Pons (tissue), 1 donor: ENCODE measurements at regions not wholly inside any gene's neighbourhood (a gene's known extent, or its start where the extent isn't known, plus 50 kb on each side); places are given as distances from the start of the nearest gene placed in this dataset.
"Not testable (repeated sequence)": the region's sequence is repeated elsewhere in the genome, so short reads cannot be mapped to it uniquely, and the experiment has no call there.

ENCODE experiments used
- DNase-seq: peaks from one replicate; pipeline ENCODE4 v3.0.0-alpha.2; 2016; ENCODE audit warnings: low spot score

DNA sequence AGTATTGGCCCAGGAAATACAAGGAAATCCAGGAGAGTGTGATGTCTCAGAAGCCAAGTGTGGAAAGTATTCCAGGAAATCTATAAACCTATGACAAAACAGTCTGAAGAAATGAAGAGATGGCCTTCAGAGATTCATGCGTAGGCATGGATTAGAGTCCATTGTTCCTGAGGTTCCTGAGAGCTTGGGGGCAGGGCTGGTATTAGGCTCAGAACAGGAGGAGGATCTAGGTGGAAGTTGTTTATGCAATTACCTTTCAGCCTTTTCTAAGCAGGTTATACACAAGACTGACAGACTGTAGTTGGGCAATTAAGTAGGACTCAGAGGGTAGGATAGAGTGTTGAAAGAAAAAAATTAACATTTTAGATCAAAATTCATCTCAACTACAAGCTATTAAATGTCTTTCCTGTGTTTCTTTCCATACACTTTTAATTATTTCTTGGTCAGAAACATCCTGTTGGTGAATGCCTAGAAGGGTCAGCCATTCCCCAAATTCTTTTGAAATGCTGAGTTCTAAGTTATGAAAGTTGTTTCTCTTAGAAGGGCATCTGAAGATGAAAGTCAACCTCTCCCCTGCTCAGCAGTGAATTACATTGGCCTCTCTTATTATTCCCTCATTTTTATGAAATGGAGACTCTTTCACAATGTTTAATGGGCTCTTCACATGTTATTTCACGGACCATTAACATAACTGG is 201.2 kb upstream of the MYLIP start:
- DNase-seq, result no peak

DNA sequence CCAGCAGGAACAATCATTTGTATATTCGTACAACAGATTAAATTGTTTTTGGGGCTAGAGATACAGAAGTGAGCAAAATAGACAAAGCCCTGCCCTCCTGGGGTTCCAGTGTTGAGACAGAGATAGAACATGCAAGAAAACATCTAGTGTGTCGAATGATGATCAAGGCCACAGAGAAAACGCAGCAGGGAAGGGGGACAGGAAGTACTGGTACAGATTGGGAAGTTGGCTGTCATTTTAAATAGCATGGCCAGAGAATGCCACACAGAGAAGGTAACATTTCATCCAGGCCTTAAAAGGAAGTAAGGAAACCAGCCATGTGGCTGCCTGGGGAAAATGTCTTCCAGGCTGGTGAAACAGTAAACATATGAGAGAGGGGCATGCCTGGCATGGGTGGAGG is 202.6 kb upstream of the MYLIP start:
- no peak for DNase-seq

DNA sequence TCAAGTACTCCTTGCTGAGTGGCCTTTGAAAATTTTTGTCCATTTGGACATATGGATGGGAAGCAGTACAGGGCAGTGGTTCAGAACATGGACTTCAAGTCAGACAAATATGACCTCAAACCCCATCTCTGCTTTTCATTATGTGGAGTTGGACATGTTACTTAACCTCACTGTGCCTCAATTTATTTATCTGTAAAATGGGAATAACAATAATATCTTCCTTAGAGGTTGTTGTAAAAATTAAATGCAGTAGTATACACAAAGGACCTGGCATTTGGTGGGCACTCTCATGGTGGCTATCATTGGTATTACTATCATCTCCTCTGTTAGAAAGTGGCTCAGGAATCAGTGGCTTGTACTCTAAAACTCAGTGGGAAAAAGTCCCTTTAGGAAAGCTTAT is 204.0 kb upstream of the MYLIP start:
- DNase-seq, result no peak

DNA sequence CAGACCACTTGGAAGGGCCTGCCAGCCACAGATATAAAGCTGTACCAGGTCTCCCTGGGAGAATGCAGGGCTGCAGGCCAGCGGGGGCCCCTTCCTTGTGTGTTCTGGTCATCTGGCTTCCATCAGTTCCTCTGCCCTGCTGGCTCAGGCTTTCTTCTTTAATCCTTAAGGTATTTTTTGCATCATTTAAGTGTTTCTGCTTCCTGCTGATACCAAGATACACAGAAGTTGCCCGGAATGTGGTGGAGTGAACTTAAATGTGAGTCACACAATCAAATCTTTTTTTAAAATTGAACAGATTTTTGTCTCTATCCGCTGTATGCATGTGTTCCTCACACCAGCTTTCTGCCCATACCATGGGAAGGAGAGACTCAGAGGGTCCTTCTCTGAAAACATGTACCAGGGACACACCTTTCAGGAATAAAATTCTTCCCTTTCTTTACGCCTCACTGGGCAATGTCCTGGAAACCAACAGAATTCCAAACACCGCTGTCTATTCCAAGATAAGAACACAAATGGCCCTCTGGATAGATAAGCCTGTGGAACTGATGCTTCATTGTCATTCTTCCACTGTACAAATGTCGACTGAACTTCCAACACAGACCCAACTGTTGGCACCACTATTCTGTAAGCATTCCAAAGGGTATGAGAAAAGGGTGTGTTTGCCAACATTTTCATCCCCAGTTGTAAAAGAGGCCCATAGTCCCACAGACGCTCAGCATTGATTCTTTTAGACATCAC is 206.2 kb upstream of the MYLIP start:
- DNase-seq, result no peak

DNA sequence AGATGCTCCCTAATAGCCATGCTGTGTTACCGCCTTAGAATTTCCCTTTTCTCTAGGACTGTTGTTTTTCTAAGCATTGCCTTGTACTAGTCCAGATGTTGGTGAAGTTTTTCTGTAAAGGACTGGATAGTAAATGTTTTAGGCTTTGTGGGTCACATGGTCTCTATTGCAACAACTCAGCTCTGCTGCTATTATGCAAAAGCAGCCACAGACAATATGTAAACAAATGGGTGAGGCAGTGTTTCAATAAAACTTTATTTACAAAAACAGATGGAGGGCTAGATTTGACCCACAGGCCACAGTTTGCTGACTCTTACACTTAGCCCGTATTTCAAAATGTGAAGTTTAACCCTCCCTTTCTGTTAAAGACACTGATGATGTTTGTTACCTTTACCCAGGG is 207.6 kb upstream of the MYLIP start:
- no peak for DNase-seq

DNA sequence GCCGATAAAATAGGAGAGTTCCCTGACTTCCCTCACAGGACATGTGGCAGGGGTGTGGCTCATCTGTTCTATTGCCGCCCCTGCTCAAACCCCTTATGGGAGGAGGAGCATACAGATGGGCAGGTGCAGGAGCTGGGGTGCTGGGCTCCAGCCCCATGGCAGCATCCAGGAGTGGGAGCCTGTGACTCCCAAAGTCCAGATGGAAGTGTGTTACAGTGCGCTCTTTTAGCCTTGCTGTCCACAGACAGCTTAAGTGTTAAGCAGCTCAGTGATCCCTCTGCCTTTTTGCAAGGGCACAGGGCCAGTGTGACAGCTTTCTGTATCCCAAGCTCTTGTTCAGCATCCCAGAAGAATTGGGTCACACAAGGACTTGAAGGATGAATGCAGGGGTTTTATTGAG is 212.3 kb upstream of the MYLIP start:
- DNase-seq, result no peak

DNA sequence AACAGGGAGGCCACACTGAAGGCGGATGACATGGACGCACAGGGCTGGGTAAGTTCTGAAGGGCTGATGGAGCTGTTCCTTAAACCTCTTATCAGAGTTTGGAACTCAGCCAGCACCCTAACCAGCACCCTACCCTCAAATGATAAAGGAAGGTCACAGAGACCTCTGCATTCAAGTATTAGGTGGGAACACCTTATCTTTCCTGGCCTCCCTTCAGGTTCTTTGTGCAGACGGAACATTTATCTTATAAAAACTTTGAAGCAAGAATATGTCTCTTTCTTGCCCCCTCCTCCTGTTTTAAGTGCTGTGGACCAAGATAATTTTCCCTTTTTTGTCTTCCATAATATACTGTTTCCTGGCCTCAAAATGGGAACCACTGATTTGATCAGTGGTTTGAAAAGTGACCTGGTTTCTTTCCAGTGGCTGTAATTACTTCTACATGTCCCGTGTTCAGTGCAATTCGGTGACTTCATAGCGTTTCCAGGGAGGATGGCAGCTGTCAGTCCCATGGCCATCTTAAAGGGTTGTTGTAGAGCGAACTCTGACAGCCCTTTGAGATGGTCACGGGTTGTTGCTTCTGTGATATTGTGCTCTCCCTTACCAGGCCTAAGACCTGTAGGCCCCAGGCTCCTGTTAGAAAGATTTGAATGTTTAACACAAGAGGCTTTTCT is 213.2 kb upstream of the MYLIP start:
- DNase-seq, result no peak

DNA sequence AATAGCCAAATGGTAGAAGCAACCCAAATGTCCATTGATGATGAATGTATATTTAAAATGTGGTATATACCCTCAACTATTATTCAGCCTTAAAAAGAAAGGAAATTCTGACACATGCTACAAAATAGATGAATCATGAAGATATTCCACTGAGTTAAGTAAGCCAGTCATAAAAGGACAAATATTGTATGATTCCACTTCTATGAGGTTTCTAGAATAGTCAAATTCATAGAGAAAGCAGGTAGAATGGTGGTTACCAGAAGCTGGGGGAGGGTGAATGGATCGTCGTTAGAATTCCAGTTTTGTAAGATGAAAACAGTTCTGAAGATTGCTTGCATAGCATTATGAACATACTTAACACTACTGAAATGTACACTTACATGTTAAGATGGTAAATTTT is 214.3 kb upstream of the MYLIP start:
- no peak for DNase-seq

DNA sequence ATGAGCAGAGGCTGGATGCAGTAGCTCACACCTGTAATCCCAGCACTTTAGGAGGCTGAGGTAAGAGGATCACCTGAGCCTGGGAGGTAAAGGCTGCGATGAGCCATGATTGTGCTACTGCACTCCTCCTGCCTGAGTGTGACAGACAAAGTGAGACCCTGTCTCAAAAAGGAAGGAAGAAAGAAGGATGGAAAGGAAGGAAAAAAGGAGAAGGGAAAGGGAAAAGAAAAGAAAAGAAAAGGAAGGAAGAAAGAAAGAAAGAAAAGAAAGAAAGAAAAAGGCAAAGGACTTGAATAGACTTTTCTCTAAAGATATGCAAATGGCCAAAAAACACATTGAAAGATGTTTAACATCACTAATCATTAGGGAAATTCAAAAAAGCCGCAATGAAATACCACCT is 215.3 kb upstream of the MYLIP start:
- DNase-seq, result no peak

DNA sequence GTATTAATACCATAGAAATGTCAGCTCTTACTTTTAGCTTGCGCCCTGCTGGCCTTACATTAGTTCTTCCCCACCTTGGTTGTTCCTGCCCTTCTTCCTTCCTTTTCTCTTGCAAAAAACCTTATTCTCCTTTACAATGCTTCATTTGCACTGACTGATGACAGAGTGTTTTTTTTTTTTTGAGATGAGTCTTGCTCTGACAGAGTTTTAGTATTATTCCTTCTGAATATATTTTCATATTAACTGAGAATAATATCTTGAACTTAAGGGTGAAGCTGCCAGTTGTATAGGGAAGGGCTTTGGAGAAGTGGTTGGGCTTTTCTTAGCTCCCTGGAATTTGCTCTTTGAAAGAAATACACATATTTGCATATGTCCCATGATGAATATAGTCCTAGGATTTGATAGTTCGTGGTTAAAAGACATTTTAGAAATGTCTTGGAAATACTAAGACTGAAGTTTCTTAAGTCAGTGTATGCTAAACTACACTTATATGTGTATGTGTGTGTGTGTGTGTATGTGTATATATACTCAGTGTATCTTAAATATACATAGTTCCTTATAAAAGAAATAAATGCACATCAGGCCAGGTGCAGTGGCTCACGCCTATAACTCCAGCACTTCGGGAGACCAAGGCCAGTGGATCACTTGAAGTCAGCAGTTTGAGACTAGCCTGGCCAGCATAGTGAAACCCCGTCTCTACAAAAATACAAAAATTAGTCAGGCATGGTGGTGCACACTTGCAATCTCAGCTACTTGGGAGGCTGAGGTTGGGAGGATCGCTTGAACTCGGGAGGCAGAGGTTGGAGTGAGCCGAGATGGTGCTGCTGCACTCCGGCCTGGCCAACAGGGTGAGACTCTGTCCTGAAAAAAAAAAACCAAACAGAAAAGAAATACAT is 216.1 kb upstream of the MYLIP start:
- DNase-seq, result no peak

DNA sequence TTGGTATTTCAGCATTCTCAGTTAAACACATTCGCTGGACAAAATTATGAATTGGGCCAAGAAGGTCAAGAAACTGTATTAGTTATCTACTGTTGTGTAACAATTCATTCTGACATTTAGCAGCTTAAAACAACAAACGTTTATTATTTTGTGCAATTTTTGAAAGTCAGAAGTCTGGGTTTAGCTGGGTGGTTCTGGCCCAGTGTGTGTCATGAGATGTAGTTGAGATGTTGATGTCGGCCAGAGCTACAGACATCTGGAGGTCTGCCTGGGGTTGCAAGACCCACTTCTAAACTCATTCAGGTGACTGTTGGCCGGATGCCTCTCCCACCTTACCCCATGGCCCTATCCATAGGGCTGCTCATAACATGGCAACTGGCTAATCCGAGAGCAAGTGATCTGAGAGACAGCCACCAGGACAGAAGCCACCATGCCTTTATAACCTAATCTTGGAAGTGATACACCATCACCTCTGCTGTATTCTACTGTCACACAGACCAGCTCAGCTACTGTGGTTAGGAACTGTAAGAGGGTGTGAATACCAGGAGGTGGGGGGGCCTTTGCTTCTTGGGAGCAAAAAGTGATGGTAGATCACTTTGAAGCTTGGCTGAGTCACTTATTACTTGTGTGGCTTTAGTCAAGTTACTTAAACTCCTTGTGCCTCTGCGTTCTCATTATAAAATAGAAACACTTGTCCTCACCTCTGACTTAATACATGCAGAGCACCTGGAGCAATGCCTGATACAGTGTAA is 217.0 kb upstream of the MYLIP start:
- no peak for DNase-seq

DNA sequence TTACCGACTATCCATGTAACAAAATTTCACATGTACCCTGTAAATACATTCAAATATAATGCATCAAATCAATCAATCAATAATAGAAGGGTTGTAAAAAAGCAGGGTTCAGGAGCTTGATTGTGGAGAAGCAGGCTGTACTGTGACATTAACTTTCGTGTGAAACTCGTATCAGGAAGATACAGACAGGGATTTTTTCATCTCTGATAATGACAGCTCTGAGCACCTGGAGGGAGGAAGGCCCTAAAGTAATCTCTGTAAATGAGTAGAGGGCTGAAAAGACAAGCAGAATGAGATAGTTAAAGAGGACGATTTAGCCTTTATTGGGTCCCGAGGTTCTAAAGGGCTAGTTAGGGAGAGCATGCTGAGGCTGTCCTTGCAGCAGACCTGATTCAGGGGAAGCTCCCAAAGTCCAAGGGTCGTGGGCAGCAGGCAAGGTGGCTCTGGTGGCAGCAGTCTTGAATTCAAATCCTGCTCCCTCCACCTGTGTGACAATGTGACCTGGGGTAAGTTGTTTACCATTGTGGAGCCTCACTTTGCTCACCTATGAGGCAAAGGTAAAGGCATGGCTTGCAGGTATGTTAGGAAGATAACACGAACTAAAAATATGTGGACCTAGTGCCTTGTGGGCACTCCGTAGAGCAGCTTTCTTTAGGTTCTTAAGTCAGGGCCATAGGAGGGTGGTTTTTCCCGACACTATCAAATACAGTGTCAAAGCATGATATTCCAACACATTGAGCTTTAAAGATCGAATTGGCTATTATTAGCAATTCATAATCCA is 219.4 kb upstream of the MYLIP start:
- DNase-seq, result no peak

DNA sequence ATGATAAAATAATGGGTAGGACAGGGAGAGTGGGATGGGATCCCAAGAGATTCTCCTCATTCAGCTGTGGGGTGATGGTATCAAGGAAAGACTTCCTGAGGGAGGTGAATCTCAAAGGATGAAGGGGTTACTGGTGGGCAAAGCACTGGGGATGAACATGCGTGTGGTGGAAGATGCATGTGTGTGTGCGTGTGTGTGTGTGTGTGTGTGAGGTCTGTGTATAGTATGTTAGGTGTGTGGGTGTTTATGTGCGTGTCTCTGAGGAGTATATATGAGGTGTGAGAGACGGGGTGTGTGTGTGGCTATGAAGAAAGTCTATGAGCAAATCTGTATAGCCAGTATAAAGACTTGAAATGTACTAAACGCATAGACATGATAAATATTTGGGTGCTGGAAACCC is 220.0 kb upstream of the MYLIP start:
- DNase-seq, result no peak

DNA sequence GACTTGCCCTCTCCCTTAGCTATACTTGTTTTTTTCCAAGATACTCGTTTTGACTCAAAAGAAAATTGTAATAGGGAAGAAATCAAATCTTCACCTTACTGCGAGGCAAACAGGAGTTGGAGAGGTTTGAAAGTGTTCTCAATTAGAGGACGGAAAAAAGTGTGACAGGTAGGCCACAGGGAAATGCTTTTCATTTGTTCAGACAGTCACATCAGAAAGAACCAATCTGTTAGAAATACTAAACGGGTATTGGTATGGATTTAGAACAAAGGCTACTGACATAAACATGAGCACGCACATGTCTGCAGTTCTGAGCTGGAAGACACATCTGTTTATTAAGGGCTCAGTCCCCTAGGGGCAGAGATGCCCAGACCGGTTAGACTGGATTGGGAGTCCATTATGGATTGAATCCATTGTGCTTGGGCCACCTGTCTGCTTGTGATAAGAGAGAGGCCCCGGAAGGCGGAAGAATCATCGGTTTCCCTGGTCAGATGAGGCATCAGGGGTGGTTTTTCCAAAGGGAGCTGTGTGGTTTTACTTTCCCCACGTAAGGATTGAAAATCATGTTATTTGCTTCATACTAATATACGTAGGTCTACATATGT is 220.9 kb upstream of the MYLIP start:
- DNase-seq, result no peak

DNA sequence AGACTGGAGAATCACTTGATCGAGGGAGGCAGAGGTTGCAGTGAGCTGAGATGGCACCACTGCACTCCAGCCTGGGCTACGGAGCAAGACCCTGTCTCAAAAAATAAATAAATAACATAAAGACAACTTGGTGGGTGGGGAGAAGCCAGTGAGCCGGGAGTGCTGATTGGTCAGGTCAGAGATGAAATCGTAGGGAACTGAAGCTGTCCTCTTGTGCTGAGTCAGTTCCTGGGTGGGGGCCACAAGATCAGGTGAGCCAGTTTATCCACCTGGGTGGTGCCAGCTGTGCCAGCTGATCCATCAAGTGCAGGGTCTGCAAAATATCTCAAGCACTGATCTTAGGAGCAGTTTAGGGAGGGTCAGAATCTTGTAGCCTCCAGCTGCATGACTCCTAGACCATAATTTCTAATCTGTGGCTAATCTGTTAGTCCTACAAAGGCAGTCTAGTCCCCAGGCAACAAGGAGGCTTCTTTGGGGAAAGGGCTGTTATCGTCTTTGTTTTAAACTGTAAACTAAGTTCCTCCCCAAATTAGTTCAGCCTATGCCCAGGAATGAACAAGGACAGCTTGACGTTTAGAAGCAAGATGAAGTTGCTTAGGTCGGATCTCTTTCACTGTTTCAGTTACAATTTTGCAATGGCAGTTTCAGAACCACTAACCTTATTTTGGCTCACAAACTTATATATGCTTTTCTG is 221.5 kb upstream of the MYLIP start:
- DNase-seq, result not testable (repeated sequence)

DNA sequence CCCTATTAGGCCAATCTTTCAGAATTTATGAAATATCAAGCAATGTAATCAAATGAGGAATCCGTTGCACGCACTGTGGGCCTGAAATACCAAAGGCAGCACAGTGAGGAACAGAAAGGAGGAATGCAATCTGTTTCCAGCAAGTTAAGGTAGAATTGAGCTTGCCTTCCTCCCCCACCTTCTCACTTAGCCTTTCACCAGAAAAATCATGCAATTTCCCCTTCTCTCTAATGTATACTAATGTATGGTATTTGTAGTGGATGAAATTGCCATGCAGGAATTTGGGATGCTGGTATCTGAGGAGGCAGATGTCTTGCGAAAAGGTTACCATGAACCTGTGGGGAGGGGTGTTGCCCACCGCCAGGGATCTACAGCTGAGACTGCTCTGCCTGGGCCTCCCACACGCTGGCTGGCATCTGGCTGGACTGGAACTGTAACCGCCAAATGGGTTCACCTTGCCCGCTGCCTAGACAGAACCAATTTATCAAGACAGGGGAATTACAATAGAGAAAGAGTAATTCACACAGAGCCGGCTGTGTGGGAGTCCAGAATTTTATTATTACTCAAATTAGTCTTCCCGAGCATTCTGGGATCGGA is 222.4 kb upstream of the MYLIP start:
- DNase-seq, result no peak

DNA sequence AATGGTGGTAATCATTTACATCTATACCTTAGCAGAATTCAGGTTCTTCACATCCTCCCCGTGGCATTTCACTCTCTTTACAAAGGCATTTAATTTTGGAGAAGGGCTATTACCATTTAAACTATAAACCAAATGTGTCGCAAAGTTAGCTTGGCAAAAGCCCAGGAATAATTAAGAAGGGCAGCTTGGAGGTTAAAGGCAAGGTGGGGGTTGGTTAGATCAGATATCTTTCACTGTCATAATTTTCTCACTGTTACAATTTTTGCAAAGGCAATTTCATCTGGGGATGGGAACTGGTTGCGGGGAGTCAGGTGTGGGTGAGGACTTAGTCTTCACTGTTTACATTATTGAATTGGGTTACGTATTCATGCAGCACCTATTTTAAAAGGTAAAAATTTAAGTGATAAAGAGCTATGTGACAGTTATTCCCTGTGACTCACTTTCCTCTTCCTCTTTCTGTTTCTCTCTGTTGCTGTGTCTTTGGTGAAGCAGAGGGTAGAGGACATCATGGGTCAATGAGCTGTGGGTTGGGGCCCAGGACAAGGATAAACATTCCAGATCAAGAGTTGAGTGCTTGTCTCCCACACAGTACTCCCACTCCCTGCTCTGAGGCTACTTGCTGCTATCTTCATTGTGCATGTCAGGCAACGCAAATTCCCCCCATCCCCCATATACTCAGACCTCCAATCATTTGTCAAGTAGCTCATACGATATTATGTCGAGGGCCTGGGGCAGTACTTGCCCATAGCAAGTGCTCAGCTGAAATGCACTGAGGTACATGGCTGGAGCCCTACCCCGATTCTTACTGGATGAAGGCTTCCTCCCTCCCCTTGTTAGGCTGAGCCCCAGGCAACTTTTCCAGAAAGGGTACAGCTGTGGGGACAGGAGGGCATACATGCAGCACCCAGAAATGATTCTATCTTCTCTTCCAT is 223.1 kb upstream of the MYLIP start:
- no peak for DNase-seq
